RWPE1 (cell line): ENCODE measurements at regions not wholly inside any gene's neighbourhood (a gene's known extent, or its start where the extent isn't known, plus 50 kb on each side); places are given as distances from the start of the nearest gene placed in this dataset.
"Not testable (repeated sequence)": the region's sequence is repeated elsewhere in the genome, so short reads cannot be mapped to it uniquely, and the experiment has no call there.

Experiments
- CTCF ChIA-PET: fragments of 350-600 bp; sonication (Branson Sonifier 250); formaldehyde crosslinking; extraction: SDS; loops from one replicate; lab custom pipeline; 2021; lab: Yijun Ruan, JAX
- POLR2A ChIA-PET: fragments of 400-600 bp; formaldehyde crosslinking; extraction: SDS; loops from one replicate; lab custom pipeline; 2020; ENCODE audit warnings: antibody characterized with exemption; ENCODE audit not compliant: low non-redundant PET; lab: Yijun Ruan, JAX
- DNase-seq: peaks from one replicate; pipeline ENCODE4 v3.0.0; 2012; ENCODE audit warnings: low spot score
- H3K27ac ChIP-seq: fragments of 450-650 bp; 2 replicates; pipeline ENCODE4 v1.5.1; 2017
- TF ChIP-seq, protein P1 (sequence below): fragments of 450-650 bp; conservative IDR thresholded peaks from 2 replicates; pipeline ENCODE4 v1.5.1; 2017; ENCODE audit warnings: low read depth, mild to moderate bottlenecking

DNA sequence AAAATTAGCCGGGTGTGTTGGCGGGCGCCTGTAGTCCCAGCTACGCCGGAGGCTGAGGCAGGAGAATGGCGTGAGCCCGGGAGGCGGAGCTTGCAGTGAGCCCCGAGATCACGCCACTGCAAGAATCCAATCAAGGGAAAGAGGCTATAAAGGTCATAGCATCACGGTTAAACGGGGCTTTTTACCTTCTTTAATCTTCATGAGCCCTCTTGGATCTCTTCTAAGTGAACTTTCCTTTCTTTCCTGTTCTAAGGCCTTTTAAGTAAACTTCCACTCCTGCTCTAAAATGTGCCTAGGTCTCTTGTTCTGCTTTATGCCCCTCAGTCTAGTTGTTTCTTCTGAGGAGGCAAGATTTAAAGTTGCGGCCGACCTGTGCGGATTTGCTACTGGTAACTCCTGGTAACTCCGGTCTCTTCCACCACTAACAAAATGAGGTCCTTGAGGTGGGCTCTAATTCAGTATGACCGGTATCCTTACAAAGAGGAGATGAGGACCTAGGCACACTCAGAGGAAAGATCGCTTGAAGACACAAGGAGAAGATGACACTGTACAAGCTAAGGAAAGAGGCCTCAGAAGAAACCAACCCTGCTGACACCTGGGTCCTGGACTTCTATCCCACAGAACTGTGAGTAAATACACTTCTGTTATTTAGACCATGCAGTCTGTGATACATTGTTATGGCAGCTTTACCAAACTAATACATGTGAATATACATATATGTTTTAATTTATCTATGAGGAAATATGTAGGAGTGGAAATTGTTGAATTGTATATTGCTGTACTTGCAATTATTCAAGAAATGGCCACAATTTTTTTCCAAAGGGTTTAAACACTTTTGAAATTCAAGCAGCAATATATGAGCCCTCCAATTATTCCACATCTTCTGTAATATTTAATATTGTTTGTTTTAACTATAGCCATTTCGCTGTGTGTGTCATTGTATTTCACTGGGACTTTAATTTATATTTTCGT lies 331.5 kb upstream of the CNTNAP2 start:
- ChIA-PET POLR2A (no interaction called here), CTCF (no interaction called here)
- no peak for DNase-seq
- no peak overlapping the region for H3K27ac ChIP-seq
- TF ChIP-seq, protein P1, sequence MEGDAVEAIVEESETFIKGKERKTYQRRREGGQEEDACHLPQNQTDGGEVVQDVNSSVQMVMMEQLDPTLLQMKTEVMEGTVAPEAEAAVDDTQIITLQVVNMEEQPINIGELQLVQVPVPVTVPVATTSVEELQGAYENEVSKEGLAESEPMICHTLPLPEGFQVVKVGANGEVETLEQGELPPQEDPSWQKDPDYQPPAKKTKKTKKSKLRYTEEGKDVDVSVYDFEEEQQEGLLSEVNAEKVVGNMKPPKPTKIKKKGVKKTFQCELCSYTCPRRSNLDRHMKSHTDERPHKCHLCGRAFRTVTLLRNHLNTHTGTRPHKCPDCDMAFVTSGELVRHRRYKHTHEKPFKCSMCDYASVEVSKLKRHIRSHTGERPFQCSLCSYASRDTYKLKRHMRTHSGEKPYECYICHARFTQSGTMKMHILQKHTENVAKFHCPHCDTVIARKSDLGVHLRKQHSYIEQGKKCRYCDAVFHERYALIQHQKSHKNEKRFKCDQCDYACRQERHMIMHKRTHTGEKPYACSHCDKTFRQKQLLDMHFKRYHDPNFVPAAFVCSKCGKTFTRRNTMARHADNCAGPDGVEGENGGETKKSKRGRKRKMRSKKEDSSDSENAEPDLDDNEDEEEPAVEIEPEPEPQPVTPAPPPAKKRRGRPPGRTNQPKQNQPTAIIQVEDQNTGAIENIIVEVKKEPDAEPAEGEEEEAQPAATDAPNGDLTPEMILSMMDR, result no peak

- POLR2A ChIA-PET, DNase-seq, CTCF ChIA-PET, H3K27ac ChIP-seq: not testable (repeated sequence)
These were observed 335.2 kb upstream of the CNTNAP2 start for GRCh38 chr7:145781388-145781787.

DNA sequence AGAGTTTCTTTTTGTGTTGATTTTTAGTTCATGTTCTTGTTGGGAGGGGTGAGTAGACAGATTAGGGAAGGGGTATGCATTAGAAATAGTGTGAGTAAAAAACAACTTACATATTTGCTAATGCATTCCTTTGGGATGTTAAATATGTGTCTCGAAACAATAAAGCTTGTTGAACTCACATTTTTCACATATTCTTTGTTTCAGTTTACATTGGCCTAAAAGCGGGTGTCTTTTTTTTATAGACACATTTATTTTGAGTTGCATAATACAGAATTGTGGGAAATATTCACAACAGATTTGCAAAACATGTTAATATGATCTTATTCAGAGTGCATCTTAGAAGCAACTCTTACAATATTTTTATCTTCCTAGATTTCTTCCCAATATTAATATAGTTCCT lies 337.5 kb upstream of the CNTNAP2 start:
- TF ChIP-seq, protein P1, result no peak
- POLR2A ChIA-PET, result no interaction called here
- no peak for DNase-seq
- CTCF ChIA-PET, result no interaction called here
- no peak overlapping the region for H3K27ac ChIP-seq

GRCh38 chr7:145774777-145775176 lies 341.8 kb upstream of the CNTNAP2 start:
- H3K27ac ChIP-seq, result no peak overlapping the region

DNA sequence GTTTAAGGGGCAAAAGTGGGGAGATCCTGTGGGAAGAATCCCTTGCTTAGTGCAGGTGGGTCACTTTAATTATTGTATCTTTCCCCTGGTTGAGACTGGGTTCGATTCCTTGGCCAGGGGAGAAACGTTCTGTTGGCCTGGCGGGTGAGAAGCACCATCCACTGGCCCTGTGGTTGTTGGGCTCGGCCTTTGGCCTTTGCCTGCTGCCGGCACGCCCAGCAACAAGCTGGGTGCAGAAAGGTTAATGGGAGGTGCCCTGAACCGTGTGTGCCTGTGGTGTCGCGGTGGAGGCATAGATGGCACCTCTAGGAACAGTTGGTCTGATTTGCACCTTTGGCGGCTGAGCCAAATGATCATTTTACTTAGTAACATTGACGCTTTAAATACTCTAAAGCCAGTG lies 363.6 kb upstream of the CNTNAP2 start:
- no peak overlapping the region for H3K27ac ChIP-seq
- CTCF ChIA-PET, result no interaction called here
- DNase-seq, result no peak
- TF ChIP-seq, protein P1, result no peak
- POLR2A ChIA-PET, result no interaction called here

More at GRCh38 chr7:145774777-145775176, 341.8 kb upstream of the CNTNAP2 start:
- ChIA-PET CTCF (no interaction called here), POLR2A (no interaction called here)
- no peak for DNase-seq
- TF ChIP-seq, protein P1, result no peak

DNA sequence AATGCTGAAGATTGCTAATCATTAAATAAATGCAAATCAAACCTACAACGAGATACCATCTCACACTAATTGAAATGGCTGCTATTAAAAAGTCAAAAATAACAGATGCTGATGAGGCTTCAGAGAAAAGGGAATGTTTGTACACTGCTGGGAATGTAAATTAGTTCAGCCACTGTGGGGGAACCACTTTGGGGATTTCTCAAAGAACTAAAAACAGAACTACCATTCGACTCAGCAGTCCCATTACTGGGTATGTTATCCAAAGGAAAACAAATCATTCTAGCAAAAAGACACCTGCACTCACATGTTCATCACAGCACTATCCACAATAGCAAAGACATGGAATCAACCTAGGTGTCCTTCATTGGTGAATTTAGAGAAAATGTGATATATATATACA lies 379.0 kb upstream of the CNTNAP2 start:
- TF ChIP-seq, protein P1, result no peak
- H3K27ac ChIP-seq, result no peak overlapping the region
- DNase-seq, result no peak
- CTCF ChIA-PET, result no interaction called here
- POLR2A ChIA-PET, result no interaction called here

DNA sequence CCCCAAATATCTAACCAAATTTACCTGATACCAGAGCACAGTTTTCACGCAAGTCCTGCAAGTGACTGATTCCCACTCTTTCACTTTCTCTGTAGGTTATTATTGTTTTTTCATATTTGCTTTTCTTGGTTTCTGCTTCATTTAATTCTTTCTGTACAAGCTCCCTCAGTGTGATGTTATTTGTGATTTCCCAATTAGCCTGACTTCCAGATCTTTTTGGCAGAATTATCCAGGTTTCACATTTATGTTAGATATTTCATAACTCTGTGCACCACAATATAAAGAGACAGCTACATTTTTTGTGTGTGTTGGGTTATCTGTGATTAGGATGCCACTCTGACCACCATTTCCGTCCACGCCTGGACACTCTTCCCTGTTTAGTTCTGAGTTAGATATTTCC lies 381.5 kb upstream of the CNTNAP2 start:
- TF ChIP-seq, protein P1, result no peak
- ChIA-PET POLR2A (no interaction called here), CTCF (no interaction called here)
- no peak overlapping the region for H3K27ac ChIP-seq
- no peak for DNase-seq
